HL-60 (cell line): ENCODE measurements at regions not wholly inside any gene's neighbourhood (a gene's known extent, or its start where the extent isn't known, plus 50 kb on each side); places are given as distances from the start of the nearest gene placed in this dataset.

Experiments
- POLR2AphosphoS5 ChIP-seq: IDR thresholded peaks from 2 replicates; pipeline ENCODE4 v1.6.1; 2012; ENCODE audit warnings: low read depth
- TF ChIP-seq, protein P1 (sequence below): IDR thresholded peaks from one replicate; pipeline ENCODE4 v1.5.1; 2011; ENCODE audit warnings: low read length, control low read depth, inconsistent platforms; ENCODE audit not compliant: insufficient read depth

DNA sequence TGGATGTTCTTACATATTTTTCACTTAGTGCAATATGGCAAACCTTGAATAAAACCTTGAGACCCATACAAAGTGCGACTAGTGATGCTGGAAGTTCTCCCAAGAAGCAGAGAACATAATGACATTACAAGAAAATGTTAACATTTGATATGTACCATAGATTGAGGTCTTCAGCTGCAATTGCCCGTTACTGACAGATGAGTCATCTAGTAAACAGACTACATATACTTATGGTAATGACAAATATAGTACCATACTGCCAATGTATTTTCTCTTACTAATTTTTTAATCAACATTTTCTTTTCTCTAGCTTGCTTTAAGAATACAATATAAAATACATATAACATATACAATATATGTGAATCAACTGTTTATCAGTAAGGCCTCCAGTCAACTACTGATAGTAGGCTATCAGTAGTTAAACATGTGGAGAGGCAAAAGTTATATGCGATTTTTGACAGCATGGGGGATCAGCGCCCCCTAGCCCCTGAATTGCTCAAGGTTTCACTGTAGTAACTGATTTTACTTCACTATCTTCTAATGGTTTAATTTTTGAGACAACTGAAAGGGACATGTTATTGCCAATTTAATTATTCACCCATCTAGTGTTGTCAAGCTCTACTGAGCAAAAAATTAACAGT is 166.7 kb upstream of the ADGRB3 start:
- TF ChIP-seq, protein P1, sequence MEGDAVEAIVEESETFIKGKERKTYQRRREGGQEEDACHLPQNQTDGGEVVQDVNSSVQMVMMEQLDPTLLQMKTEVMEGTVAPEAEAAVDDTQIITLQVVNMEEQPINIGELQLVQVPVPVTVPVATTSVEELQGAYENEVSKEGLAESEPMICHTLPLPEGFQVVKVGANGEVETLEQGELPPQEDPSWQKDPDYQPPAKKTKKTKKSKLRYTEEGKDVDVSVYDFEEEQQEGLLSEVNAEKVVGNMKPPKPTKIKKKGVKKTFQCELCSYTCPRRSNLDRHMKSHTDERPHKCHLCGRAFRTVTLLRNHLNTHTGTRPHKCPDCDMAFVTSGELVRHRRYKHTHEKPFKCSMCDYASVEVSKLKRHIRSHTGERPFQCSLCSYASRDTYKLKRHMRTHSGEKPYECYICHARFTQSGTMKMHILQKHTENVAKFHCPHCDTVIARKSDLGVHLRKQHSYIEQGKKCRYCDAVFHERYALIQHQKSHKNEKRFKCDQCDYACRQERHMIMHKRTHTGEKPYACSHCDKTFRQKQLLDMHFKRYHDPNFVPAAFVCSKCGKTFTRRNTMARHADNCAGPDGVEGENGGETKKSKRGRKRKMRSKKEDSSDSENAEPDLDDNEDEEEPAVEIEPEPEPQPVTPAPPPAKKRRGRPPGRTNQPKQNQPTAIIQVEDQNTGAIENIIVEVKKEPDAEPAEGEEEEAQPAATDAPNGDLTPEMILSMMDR = no peak
- no peak for TF ChIP-seq POLR2AphosphoS5
